H1 (cell line): ENCODE measurements at regions not wholly inside any gene's neighbourhood (a gene's known extent, or its start where the extent isn't known, plus 50 kb on each side); places are given as distances from the start of the nearest gene placed in this dataset.

Experiments used
- CTCF ChIA-PET: fragments of 300-600 bp; sonication (Branson Sonifier 250); formaldehyde crosslinking; loops from one replicate; lab custom pipeline; 2021; ENCODE audit not compliant: partially characterized antibody; lab: Charles Lee
- POLR2A ChIA-PET: fragments of 300-600 bp; sonication (Branson Sonifier 250); formaldehyde crosslinking; loops from one replicate; lab custom pipeline; 2021; ENCODE audit warnings: inconsistent platforms; ENCODE audit not compliant: partially characterized antibody; lab: Charles Lee
- DNase-seq, 2 experiments: peaks; one replicate each; pipeline versions ENCODE4 v3.0.0 to v3.0.0-alpha.2; 2010 to 2022; ENCODE audit warnings: low spot score in 2 of 2, low read depth in 1 of 2, mixed read lengths in 1 of 2
- FAIRE-seq: peaks from 2 replicates; lab custom pipeline; 2011; peaks lifted over from hg19 to GRCh38; lab: Jason Lieb, UNC
- H2AFZ ChIP-seq: 2 replicates; pipeline ENCODE4 v1.8.1; 2012; ENCODE audit warnings: low read length, inconsistent platforms
- H2AK5ac ChIP-seq: 2 replicates; pipeline ENCODE4 v1.6.1; 2013; ENCODE audit warnings: low read depth, low read length
- H2BK120ac ChIP-seq: replicated peaks from 2 replicates; pipeline ENCODE3; 2013; ENCODE audit warnings: low read depth, low read length, inconsistent platforms
- H2BK12ac ChIP-seq: 2 replicates; pipeline ENCODE4 v1.6.1; 2013; ENCODE audit warnings: low read depth, low read length
- H2BK15ac ChIP-seq: 2 replicates; pipeline ENCODE4 v1.6.1; 2013; ENCODE audit warnings: low read length
- H2BK20ac ChIP-seq: 2 replicates; pipeline ENCODE4 v1.6.1; 2013; ENCODE audit warnings: low read length
- H2BK5ac ChIP-seq: 2 replicates; pipeline ENCODE4 v1.6.1; 2013; ENCODE audit warnings: low read depth, low read length
- H3K14ac ChIP-seq: 2 replicates; pipeline ENCODE4 v1.6.1; 2013; ENCODE audit warnings: inconsistent platforms; ENCODE audit not compliant: insufficient read length
- H3K18ac ChIP-seq: 2 replicates; pipeline ENCODE4 v1.6.1; 2013; ENCODE audit warnings: low read length; ENCODE audit errors: extremely low read depth
- H3K23ac ChIP-seq: 2 replicates; pipeline ENCODE4 v1.6.1; 2013; ENCODE audit warnings: inconsistent platforms; ENCODE audit not compliant: insufficient read length
- H3K23me2 ChIP-seq: 2 replicates; pipeline ENCODE4 v1.6.1; 2013; ENCODE audit warnings: low read depth, low read length
- H3K27ac ChIP-seq: 2 replicates; pipeline ENCODE4 v1.6.1; 2011; ENCODE audit warnings: low read depth, low read length, inconsistent platforms
- H3K27me3 ChIP-seq, 4 experiments: replicated peaks in 1 of 4; 1 replicate in 1 of 4; 2 replicates in 3 of 4; pipeline versions ENCODE4 v1.6.1 to v1.8.1; 2011 to 2013; ENCODE audit warnings: low read length in 3 of 4, mild to moderate bottlenecking in 3 of 4, inconsistent platforms in 2 of 4, mixed read lengths in 2 of 4, moderate library complexity in 1 of 4; ENCODE audit not compliant: control insufficient read depth in 3 of 4, insufficient read depth in 3 of 4; ENCODE audit errors: extremely low read depth in 1 of 4
- H3K36me3 ChIP-seq, 4 experiments: 2 replicates each; pipeline versions ENCODE4 v1.6.1 to v1.8.1; 2011 to 2013; ENCODE audit warnings: mild to moderate bottlenecking in 4 of 4, low read length in 3 of 4, moderate library complexity in 2 of 4, control low read depth in 1 of 4, inconsistent platforms in 1 of 4; ENCODE audit not compliant: insufficient read depth in 4 of 4, control insufficient read depth in 2 of 4
- H3K4ac ChIP-seq: replicated peaks from 2 replicates; pipeline ENCODE3; 2013; ENCODE audit warnings: low read length, low read depth, mixed read lengths, inconsistent platforms; ENCODE audit not compliant: insufficient read length
- H3K4me1 ChIP-seq, 4 experiments: replicated peaks in 1 of 4; 1 replicate in 1 of 4; 2 replicates in 3 of 4; pipeline versions ENCODE4 v1.6.1 to v1.8.1; 2011 to 2013; ENCODE audit warnings: low read length in 3 of 4, inconsistent platforms in 2 of 4, mixed read lengths in 1 of 4; ENCODE audit not compliant: insufficient read depth in 4 of 4, control insufficient read depth in 3 of 4
- H3K4me2 ChIP-seq, 2 experiments: 2 replicates each; pipeline versions ENCODE4 v1.6.1 to v1.8.1; 2011 to 2013; ENCODE audit warnings: low read depth in 2 of 2, low read length in 2 of 2, control low read depth in 1 of 2, inconsistent platforms in 1 of 2, mild to moderate bottlenecking in 1 of 2; ENCODE audit not compliant: insufficient read depth in 1 of 2
- H3K4me3 ChIP-seq, 4 experiments: fragments of 200-600, 300-600 bp in 1 of 4; sonication (generic), shearing (Covaris generic), sonication (Bioruptor Twin) in 1 of 4; 2 replicates each; pipeline versions ENCODE4 v1.5.1 to v1.8.1; 2011 to 2016; ENCODE audit warnings: low read length in 4 of 4, low read depth in 3 of 4, control low read depth in 2 of 4, inconsistent platforms in 2 of 4, mild to moderate bottlenecking in 2 of 4, mixed read lengths in 1 of 4, moderate library complexity in 1 of 4; ENCODE audit not compliant: insufficient read depth in 2 of 4; ENCODE audit errors: extremely low read depth in 1 of 4
- H3K56ac ChIP-seq: replicated peaks from 2 replicates; pipeline ENCODE3; 2013; ENCODE audit warnings: low read depth, mild to moderate bottlenecking, mixed read lengths, low read length, inconsistent platforms; ENCODE audit not compliant: insufficient read length
- H3K79me1 ChIP-seq: 2 replicates; pipeline ENCODE4 v1.6.1; 2013; ENCODE audit warnings: low read depth, low read length, control low read depth
- H3K79me2 ChIP-seq, 2 experiments: 2 replicates each; pipeline versions ENCODE4 v1.6.1 to v1.8.1; 2012 to 2013; ENCODE audit warnings: low read length in 2 of 2, mild to moderate bottlenecking in 2 of 2, inconsistent platforms in 1 of 2; ENCODE audit not compliant: insufficient read depth in 2 of 2, control insufficient read depth in 1 of 2
- H3K9ac ChIP-seq, 4 experiments: replicated peaks in 1 of 4; 1 replicate in 1 of 4; 2 replicates in 3 of 4; pipeline versions ENCODE4 v1.6.1 to v1.8.1; 2011 to 2013; ENCODE audit warnings: low read depth in 3 of 4, low read length in 3 of 4, control low read depth in 2 of 4, mild to moderate bottlenecking in 2 of 4, moderate library complexity in 2 of 4, inconsistent platforms in 1 of 4; ENCODE audit errors: extremely low read depth in 1 of 4
- H3K9me3 ChIP-seq, 2 experiments: 2 replicates each; pipeline versions ENCODE4 v1.6.1 to v1.8.1; 2012 to 2013; ENCODE audit warnings: mild to moderate bottlenecking in 2 of 2, moderate library complexity in 2 of 2, control low read depth in 1 of 2, inconsistent platforms in 1 of 2, low read depth in 1 of 2, low read length in 1 of 2, mixed read lengths in 1 of 2; ENCODE audit not compliant: insufficient read depth in 2 of 2
- H4K20me1 ChIP-seq, 2 experiments: replicated peaks in 1 of 2; 2 replicates each; pipeline versions ENCODE3 to v1.8.1; 2011 to 2013; ENCODE audit warnings: inconsistent platforms in 2 of 2, low read length in 2 of 2, mild to moderate bottlenecking in 1 of 2; ENCODE audit not compliant: insufficient read depth in 2 of 2, control insufficient read depth in 1 of 2
- H4K5ac ChIP-seq: 2 replicates; pipeline ENCODE4 v1.6.1; 2013; ENCODE audit warnings: low read length, low read depth, mixed read lengths, inconsistent platforms; ENCODE audit not compliant: insufficient read length
- H4K8ac ChIP-seq: 2 replicates; pipeline ENCODE4 v1.8.0; 2013; ENCODE audit warnings: mild to moderate bottlenecking, moderate library complexity, low read length, inconsistent platforms; ENCODE audit not compliant: insufficient read depth; ENCODE audit errors: extremely low read depth
- H4K91ac ChIP-seq: replicated peaks from 2 replicates; pipeline ENCODE3; 2013; ENCODE audit warnings: low read length, mixed read lengths, inconsistent platforms; ENCODE audit not compliant: insufficient read length
- CHD1 ChIP-seq: IDR thresholded peaks from 2 replicates; pipeline ENCODE4 v1.6.1; 2012; ENCODE audit warnings: low read depth, low read length, improper control_type of control experiment
- CTCF ChIP-seq, 3 experiments: IDR thresholded peaks; 1 replicate in 2 of 3; 2 replicates in 1 of 3; pipeline versions ENCODE4 v1.5.1 to v1.6.1; 2011; ENCODE audit warnings: low read length in 3 of 3, mild to moderate bottlenecking in 3 of 3, inconsistent platforms in 2 of 3, low read depth in 1 of 3, moderate library complexity in 1 of 3; ENCODE audit not compliant: insufficient read depth in 1 of 3; ENCODE audit errors: control extremely low read depth in 1 of 3
- E2F6 ChIP-seq: IDR thresholded peaks from 2 replicates; pipeline ENCODE4 v1.6.1; 2012; ENCODE audit warnings: inconsistent platforms
- EGR1 ChIP-seq: IDR thresholded peaks from 2 replicates; pipeline ENCODE4 v1.6.1; 2011; ENCODE audit warnings: low read depth, low read length, borderline replicate concordance
- EP300 ChIP-seq, 2 experiments: IDR thresholded peaks; 1 replicate in 1 of 2; 2 replicates in 1 of 2; pipeline ENCODE4 v1.6.1; 2011 to 2012; ENCODE audit warnings: low read depth in 2 of 2, low read length in 2 of 2, mild to moderate bottlenecking in 2 of 2, borderline replicate concordance in 1 of 2, inconsistent platforms in 1 of 2, moderate library complexity in 1 of 2
- KDM4A ChIP-seq: IDR thresholded peaks from one replicate; pipeline ENCODE4 v1.7.1; 2012; ENCODE audit warnings: low read depth, mild to moderate bottlenecking, moderate library complexity, low read length, inconsistent platforms; ENCODE audit not compliant: severe bottlenecking
- KDM5A ChIP-seq: fragments of 200-600 bp; IDR thresholded peaks from 2 replicates; pipeline ENCODE4 v1.7.1; 2012; ENCODE audit warnings: mild to moderate bottlenecking, low read length, inconsistent platforms, mixed read lengths
- POLR2AphosphoS5 ChIP-seq: IDR thresholded peaks from 2 replicates; pipeline ENCODE4 v1.6.1; 2011; ENCODE audit warnings: low read depth, low read length
- RAD21 ChIP-seq, 2 experiments: IDR thresholded peaks in 1 of 2; conservative IDR thresholded peaks in 1 of 2; 2 replicates each; pipeline ENCODE4 v1.6.1; 2011; ENCODE audit warnings: low read depth in 2 of 2, low read length in 2 of 2, improper control_type of control experiment in 1 of 2, inconsistent platforms in 1 of 2, mild to moderate bottlenecking in 1 of 2, moderate library complexity in 1 of 2
- TAF1 ChIP-seq: IDR thresholded peaks from 2 replicates; pipeline ENCODE4 v1.6.1; 2011; ENCODE audit warnings: mild to moderate bottlenecking, low read depth, low read length
- WGBS, 2 experiments: shearing (Covaris generic) in 1 of 2; methylation state at CpG; one replicate each; pipeline versions ENCODE4 v1.1.6 to v1.1.7; 2013 to 2015; ENCODE audit warnings: low lambda C conversion rate in 2 of 2, mixed read lengths in 2 of 2, inconsistent platforms in 1 of 2, low coverage in 1 of 2, missing lambda C conversion rate in 1 of 2; ENCODE audit not compliant: insufficient replicate concordance in 2 of 2, insufficient coverage in 1 of 2, insufficient read length in 1 of 2; ENCODE audit errors: extremely low coverage in 1 of 2, missing lambda C conversion rate in 1 of 2; 5-methylcytosine and 5-hydroxymethylcytosine counted together

DNA sequence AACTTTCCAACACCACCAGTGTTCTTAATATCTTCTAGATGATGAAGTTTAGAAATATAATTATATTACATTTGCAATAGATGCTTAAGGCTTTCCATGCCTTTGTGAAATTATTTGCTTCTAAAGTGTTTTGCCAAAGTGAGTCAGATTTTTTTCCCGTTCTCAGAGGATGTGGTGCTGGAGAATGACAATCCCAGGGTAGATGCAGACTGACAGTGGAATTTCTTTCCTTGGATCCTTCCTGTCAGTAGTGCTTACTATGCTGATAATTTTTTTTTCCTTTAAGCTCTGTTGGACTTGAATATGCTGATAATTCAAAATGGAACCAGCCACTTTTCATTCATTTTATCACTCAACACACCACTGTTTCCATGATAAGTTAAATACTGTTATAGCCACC, 59.9 kb upstream of the SOX4 start:
- CTCF ChIA-PET: interaction anchor here (1.3 to 2.3 kb wide), 2 partner anchors 11 to 16 kb away, joined by 4 to 8 read pairs; no protein-coding TSS in a partner anchor
- TF ChIP-seq E2F6: no peak
- TF ChIP-seq CTCF (IDR thresholded peaks at IDR 0.05; ENCODE audit: control extremely low read depth in 1 of 3, insufficient read depth in 1 of 3, low read depth in 1 of 3, low read length in 3 of 3): no peak
- TF ChIP-seq EP300 (IDR thresholded peaks at IDR 0.05; ENCODE audit: borderline replicate concordance in 1 of 2, low read depth in 2 of 2, low read length in 2 of 2): no peak
- TF ChIP-seq KDM4A: no peak
- no peak for TF ChIP-seq TAF1
- no peak for TF ChIP-seq RAD21 (IDR thresholded peaks at IDR 0.05 in 1 of 2, conservative IDR thresholded peaks at IDR 0.05 in 1 of 2; ENCODE audit: low read depth in 2 of 2, low read length in 2 of 2)
- TF ChIP-seq POLR2AphosphoS5: no peak
- no peak for TF ChIP-seq KDM5A
- no peak for TF ChIP-seq EGR1
- TF ChIP-seq CHD1: no peak

More for the DNA sequence above, 59.9 kb upstream of the SOX4 start:
- Histone ChIP-seq H3K79me2 (no peaks in the 10 kb centered on the region), H3K23me2 (no peaks in the 10 kb centered on the region), H2AK5ac (no peak overlapping the region), H3K56ac (no peak overlapping the region), H3K27me3 (no peaks in the 10 kb centered on the region), H3K36me3 (no peaks in the 10 kb centered on the region), H3K4me2 (no peak overlapping the region), H2BK20ac (no peak overlapping the region), H3K27ac (no peak overlapping the region), H2AFZ (no peak overlapping the region), H3K4ac (no peak overlapping the region), H3K18ac (no peak overlapping the region), H3K9me3 (no peaks in the 10 kb centered on the region), H2BK120ac (no peak overlapping the region), H3K79me1 (no peaks in the 10 kb centered on the region), H4K8ac (no peak overlapping the region), H3K23ac (no peak overlapping the region), H2BK5ac (no peak overlapping the region), H4K20me1 (no peaks in the 10 kb centered on the region), H2BK12ac (no peak overlapping the region), H3K4me3 (no peak overlapping the region), H4K91ac (no peak overlapping the region), H3K14ac (no peak overlapping the region), H2BK15ac (no peak overlapping the region), H4K5ac (no peak overlapping the region), H3K4me1 (no peaks in the 10 kb centered on the region), H3K9ac (no peak overlapping the region)
- DNase-seq (no peak), FAIRE-seq (no peak)
- POLR2A ChIA-PET: no interaction called here
- WGBS, 2 experiments: 84% methylated on average over 1 of the region's 1 CpG; no CpG with 5 or more reads in 1 of the 2 experiments
